HEK293 (cell line): ENCODE measurements at regions not wholly inside any gene's neighbourhood (a gene's known extent, or its start where the extent isn't known, plus 50 kb on each side); places are given as distances from the start of the nearest gene placed in this dataset.

Source experiments
- BCL11A ChIP-seq: fragments of 450-650 bp; formaldehyde crosslinking; IDR thresholded peaks from 2 replicates; pipeline ENCODE4 v1.5.1; 2016; ENCODE audit warnings: low read depth, missing biosample characterization, missing genetic modification characterization
- GLIS2 ChIP-seq: fragments of 450-650 bp; formaldehyde crosslinking; IDR thresholded peaks from 2 replicates; pipeline ENCODE4 v1.5.1; 2016; ENCODE audit warnings: missing biosample characterization, missing genetic modification characterization
- MYNN ChIP-seq: fragments of 450-650 bp; formaldehyde crosslinking; IDR thresholded peaks from 2 replicates; pipeline ENCODE4 v1.5.1; 2016; ENCODE audit warnings: missing biosample characterization, missing genetic modification characterization, borderline replicate concordance
- RBAK ChIP-seq: fragments of 450-650 bp; formaldehyde crosslinking; IDR thresholded peaks from 2 replicates; pipeline ENCODE4 v1.5.1; 2016; ENCODE audit warnings: missing biosample characterization, missing genetic modification characterization
- SALL2 ChIP-seq: fragments of 450-650 bp; formaldehyde crosslinking; IDR thresholded peaks from 2 replicates; pipeline ENCODE4 v1.5.0; 2017; ENCODE audit warnings: missing biosample characterization, mild to moderate bottlenecking, missing genetic modification characterization, borderline replicate concordance
- SP3 ChIP-seq: fragments of 450-650 bp; formaldehyde crosslinking; IDR thresholded peaks from 2 replicates; pipeline ENCODE4 v1.5.1; 2016; ENCODE audit warnings: missing biosample characterization, missing genetic modification characterization
- ZNF133 ChIP-seq: fragments of 450-650 bp; formaldehyde crosslinking; IDR thresholded peaks from 2 replicates; pipeline ENCODE4 v1.5.1; 2016; ENCODE audit warnings: missing biosample characterization, missing genetic modification characterization
- ZNF138 ChIP-seq: fragments of 450-650 bp; formaldehyde crosslinking; IDR thresholded peaks from 2 replicates; pipeline ENCODE4 v1.5.1; 2016; ENCODE audit warnings: missing biosample characterization, missing genetic modification characterization, borderline replicate concordance
- ZNF174 ChIP-seq: fragments of 450-650 bp; formaldehyde crosslinking; IDR thresholded peaks from 2 replicates; pipeline ENCODE4 v1.5.0; 2017; ENCODE audit warnings: missing biosample characterization, mild to moderate bottlenecking, missing genetic modification characterization
- ZNF221 ChIP-seq: fragments of 450-650 bp; formaldehyde crosslinking; IDR thresholded peaks from 2 replicates; pipeline ENCODE4 v1.5.1; 2017; ENCODE audit warnings: missing biosample characterization, missing genetic modification characterization, borderline replicate concordance
- ZNF292 ChIP-seq: fragments of 450-650 bp; formaldehyde crosslinking; IDR thresholded peaks from 2 replicates; pipeline ENCODE4 v1.5.1; 2016; ENCODE audit warnings: low read depth, missing biosample characterization, missing genetic modification characterization, borderline replicate concordance
- ZNF324 ChIP-seq: fragments of 450-650 bp; formaldehyde crosslinking; IDR thresholded peaks from 2 replicates; pipeline ENCODE4 v1.5.1; 2016; ENCODE audit warnings: missing biosample characterization, missing genetic modification characterization
- ZNF354C ChIP-seq: fragments of 450-650 bp; formaldehyde crosslinking; IDR thresholded peaks from 2 replicates; pipeline ENCODE4 v1.5.1; 2016; ENCODE audit warnings: missing biosample characterization, missing genetic modification characterization, low read depth, borderline replicate concordance
- ZNF423 ChIP-seq: fragments of 450-650 bp; formaldehyde crosslinking; IDR thresholded peaks from 2 replicates; pipeline ENCODE4 v1.5.1; 2016; ENCODE audit warnings: missing biosample characterization, missing genetic modification characterization
- ZNF529 ChIP-seq: fragments of 450-650 bp; formaldehyde crosslinking; IDR thresholded peaks from 2 replicates; pipeline ENCODE4 v1.5.1; 2017; ENCODE audit warnings: missing genetic modification characterization, missing biosample characterization; ENCODE audit not compliant: insufficient replicate concordance
- ZNF623 ChIP-seq: fragments of 450-650 bp; formaldehyde crosslinking; IDR thresholded peaks from 2 replicates; pipeline ENCODE4 v1.5.1; 2016; ENCODE audit warnings: missing biosample characterization, missing genetic modification characterization
- ZNF664 ChIP-seq: fragments of 450-650 bp; formaldehyde crosslinking; IDR thresholded peaks from 2 replicates; pipeline ENCODE4 v1.5.1; 2016; ENCODE audit warnings: missing biosample characterization, missing genetic modification characterization
- ZNF670 ChIP-seq: fragments of 450-650 bp; formaldehyde crosslinking; IDR thresholded peaks from 2 replicates; pipeline ENCODE4 v1.5.1; 2016; ENCODE audit warnings: missing biosample characterization, missing genetic modification characterization, low read depth
- ZNF76 ChIP-seq: fragments of 450-650 bp; formaldehyde crosslinking; IDR thresholded peaks from 2 replicates; pipeline ENCODE4; 2016; ENCODE audit warnings: low read depth, missing biosample characterization, missing genetic modification characterization, borderline replicate concordance
- ZNF837 ChIP-seq: fragments of 450-650 bp; formaldehyde crosslinking; IDR thresholded peaks from 2 replicates; pipeline ENCODE4 v1.5.1; 2016; ENCODE audit warnings: missing biosample characterization, missing genetic modification characterization
- TF ChIP-seq, protein P1 (sequence below): fragments of 450-650 bp; formaldehyde crosslinking; IDR thresholded peaks from 2 replicates; pipeline ENCODE4 v1.5.1; 2016; ENCODE audit warnings: missing biosample characterization, missing genetic modification characterization
- TF ChIP-seq, protein P2 (sequence below): fragments of 450-650 bp; formaldehyde crosslinking; IDR thresholded peaks from 2 replicates; pipeline ENCODE4 v1.5.1; 2016; ENCODE audit warnings: missing biosample characterization, missing genetic modification characterization
- TF ChIP-seq, protein P3 (sequence below): fragments of 450-650 bp; formaldehyde crosslinking; IDR thresholded peaks from 2 replicates; pipeline ENCODE4 v1.5.1; 2016; ENCODE audit warnings: missing biosample characterization, missing genetic modification characterization, borderline replicate concordance
- TF ChIP-seq, protein P4 (sequence below): fragments of 450-650 bp; formaldehyde crosslinking; IDR thresholded peaks from 2 replicates; pipeline ENCODE4 v1.5.1; 2017; ENCODE audit warnings: missing biosample characterization, missing genetic modification characterization
- TF ChIP-seq, protein P5 (sequence below): fragments of 450-650 bp; formaldehyde crosslinking; IDR thresholded peaks from 2 replicates; pipeline ENCODE4 v1.5.1; 2016; ENCODE audit warnings: missing biosample characterization, missing genetic modification characterization
- TF ChIP-seq, protein P6 (sequence below): fragments of 450-650 bp; formaldehyde crosslinking; IDR thresholded peaks from 2 replicates; pipeline ENCODE4 v1.5.1; 2016; ENCODE audit warnings: missing biosample characterization, missing genetic modification characterization
- TF ChIP-seq, protein P7 (sequence below): fragments of 450-650 bp; formaldehyde crosslinking; IDR thresholded peaks from 2 replicates; pipeline ENCODE4 v1.5.1; 2016; ENCODE audit warnings: missing biosample characterization, missing genetic modification characterization

DNA sequence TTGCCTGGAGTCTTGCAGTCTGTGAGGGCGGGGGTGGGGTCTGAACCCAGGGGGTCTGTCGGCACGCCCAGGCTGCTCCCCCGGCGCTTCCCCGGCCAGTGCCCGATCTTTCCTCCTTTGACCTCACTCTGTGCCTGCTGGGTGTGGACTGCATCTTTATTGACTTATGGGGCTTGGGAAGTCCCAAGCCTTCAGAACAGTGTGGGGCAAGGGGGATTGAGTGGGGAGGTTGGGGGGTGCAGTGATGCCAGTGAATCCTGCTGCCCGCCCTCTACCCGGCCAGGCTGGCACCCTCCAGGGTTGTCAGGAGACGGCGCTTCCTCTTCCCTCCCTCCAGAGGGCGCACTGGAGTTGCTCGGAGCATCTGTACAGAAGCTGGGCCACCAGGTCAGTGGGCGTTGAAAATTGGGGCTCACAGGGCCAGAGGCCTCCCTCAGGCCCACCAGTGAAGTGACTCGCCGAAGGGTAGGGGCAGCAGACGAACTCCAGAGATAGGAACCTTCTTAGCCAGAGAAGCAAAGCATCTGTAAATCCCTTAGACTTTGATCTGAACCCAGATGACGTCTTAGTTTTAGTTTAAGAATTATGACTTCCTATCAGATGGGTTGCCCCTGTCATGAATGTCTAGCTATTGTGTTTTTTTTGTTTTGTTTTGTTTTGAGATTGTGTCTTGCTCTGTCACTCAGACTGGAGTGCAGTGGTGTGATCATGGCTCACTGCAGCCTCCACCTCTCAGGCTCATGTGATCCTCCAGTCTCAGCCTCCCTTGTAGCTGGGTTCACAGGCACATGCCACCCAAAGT, 184.8 kb upstream of the CIBAR2 start (continued):
- TF ChIP-seq, protein P1, sequence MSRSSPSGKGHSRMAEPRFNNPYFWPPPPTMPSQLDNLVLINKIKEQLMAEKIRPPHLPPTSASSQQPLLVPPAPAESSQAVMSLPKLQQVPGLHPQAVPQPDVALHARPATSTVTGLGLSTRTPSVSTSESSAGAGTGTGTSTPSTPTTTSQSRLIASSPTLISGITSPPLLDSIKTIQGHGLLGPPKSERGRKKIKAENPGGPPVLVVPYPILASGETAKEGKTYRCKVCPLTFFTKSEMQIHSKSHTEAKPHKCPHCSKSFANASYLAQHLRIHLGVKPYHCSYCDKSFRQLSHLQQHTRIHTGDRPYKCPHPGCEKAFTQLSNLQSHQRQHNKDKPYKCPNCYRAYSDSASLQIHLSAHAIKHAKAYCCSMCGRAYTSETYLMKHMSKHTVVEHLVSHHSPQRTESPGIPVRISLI (tag by site-specific recombination) = no peak
- TF ChIP-seq ZNF423 (tag by site-specific recombination) (no peak), SP3 (tag by site-specific recombination) (no peak), ZNF292 (tag by site-specific recombination) (no peak), ZNF76 (tag by site-specific recombination) (no peak), MYNN (no peak), ZNF623 (tag by site-specific recombination) (no peak), RBAK (tag by site-specific recombination) (no peak), ZNF174 (tag by site-specific recombination) (no peak), ZNF670 (no peak), ZNF837 (tag by site-specific recombination) (no peak), GLIS2 (tag by site-specific recombination) (0 out of 2 replicates have a peak, but pooled peaks have one; percentile 16), SALL2 (tag by site-specific recombination) (no peak), ZNF354C (tag by site-specific recombination) (no peak), BCL11A (tag by site-specific recombination) (no peak), ZNF324 (tag by site-specific recombination) (no peak), ZNF133 (no peak), ZNF221 (tag by site-specific recombination) (no peak), ZNF529 (tag by site-specific recombination) (no peak), ZNF664 (tag by site-specific recombination) (no peak), ZNF138 (tag by site-specific recombination) (no peak)
- TF ChIP-seq, protein P2, sequence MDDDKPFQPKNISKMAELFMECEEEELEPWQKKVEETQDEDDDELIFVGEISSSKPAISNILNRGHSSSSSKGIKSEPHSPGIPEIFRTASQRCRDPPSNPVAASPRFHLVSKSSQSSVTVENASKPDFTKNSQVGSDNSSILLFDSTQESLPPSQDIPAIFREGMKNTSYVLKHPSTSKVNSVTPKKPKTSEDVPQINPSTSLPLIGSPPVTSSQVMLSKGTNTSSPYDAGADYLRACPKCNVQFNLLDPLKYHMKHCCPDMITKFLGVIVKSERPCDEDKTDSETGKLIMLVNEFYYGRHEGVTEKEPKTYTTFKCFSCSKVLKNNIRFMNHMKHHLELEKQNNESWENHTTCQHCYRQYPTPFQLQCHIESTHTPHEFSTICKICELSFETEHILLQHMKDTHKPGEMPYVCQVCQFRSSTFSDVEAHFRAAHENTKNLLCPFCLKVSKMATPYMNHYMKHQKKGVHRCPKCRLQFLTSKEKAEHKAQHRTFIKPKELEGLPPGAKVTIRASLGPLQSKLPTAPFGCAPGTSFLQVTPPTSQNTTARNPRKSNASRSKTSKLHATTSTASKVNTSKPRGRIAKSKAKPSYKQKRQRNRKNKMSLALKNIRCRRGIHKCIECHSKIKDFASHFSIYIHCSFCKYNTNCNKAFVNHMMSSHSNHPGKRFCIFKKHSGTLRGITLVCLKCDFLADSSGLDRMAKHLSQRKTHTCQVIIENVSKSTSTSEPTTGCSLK (tag by site-specific recombination) = no peak
- TF ChIP-seq, protein P3, sequence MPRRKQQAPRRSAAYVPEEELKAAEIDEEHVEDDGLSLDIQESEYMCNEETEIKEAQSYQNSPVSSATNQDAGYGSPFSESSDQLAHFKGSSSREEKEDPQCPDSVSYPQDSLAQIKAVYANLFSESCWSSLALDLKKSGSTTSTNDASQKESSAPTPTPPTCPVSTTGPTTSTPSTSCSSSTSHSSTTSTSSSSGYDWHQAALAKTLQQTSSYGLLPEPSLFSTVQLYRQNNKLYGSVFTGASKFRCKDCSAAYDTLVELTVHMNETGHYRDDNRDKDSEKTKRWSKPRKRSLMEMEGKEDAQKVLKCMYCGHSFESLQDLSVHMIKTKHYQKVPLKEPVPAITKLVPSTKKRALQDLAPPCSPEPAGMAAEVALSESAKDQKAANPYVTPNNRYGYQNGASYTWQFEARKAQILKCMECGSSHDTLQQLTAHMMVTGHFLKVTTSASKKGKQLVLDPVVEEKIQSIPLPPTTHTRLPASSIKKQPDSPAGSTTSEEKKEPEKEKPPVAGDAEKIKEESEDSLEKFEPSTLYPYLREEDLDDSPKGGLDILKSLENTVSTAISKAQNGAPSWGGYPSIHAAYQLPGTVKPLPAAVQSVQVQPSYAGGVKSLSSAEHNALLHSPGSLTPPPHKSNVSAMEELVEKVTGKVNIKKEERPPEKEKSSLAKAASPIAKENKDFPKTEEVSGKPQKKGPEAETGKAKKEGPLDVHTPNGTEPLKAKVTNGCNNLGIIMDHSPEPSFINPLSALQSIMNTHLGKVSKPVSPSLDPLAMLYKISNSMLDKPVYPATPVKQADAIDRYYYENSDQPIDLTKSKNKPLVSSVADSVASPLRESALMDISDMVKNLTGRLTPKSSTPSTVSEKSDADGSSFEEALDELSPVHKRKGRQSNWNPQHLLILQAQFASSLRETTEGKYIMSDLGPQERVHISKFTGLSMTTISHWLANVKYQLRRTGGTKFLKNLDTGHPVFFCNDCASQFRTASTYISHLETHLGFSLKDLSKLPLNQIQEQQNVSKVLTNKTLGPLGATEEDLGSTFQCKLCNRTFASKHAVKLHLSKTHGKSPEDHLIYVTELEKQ (tag by site-specific recombination) = no peak
- TF ChIP-seq, protein P4, sequence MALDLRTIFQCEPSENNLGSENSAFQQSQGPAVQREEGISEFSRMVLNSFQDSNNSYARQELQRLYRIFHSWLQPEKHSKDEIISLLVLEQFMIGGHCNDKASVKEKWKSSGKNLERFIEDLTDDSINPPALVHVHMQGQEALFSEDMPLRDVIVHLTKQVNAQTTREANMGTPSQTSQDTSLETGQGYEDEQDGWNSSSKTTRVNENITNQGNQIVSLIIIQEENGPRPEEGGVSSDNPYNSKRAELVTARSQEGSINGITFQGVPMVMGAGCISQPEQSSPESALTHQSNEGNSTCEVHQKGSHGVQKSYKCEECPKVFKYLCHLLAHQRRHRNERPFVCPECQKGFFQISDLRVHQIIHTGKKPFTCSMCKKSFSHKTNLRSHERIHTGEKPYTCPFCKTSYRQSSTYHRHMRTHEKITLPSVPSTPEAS (tag by site-specific recombination) = no peak
- TF ChIP-seq, protein P5, sequence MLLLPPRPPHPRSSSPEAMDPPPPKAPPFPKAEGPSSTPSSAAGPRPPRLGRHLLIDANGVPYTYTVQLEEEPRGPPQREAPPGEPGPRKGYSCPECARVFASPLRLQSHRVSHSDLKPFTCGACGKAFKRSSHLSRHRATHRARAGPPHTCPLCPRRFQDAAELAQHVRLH (tag by site-specific recombination) = peak; percentile 63
- TF ChIP-seq, protein P6, sequence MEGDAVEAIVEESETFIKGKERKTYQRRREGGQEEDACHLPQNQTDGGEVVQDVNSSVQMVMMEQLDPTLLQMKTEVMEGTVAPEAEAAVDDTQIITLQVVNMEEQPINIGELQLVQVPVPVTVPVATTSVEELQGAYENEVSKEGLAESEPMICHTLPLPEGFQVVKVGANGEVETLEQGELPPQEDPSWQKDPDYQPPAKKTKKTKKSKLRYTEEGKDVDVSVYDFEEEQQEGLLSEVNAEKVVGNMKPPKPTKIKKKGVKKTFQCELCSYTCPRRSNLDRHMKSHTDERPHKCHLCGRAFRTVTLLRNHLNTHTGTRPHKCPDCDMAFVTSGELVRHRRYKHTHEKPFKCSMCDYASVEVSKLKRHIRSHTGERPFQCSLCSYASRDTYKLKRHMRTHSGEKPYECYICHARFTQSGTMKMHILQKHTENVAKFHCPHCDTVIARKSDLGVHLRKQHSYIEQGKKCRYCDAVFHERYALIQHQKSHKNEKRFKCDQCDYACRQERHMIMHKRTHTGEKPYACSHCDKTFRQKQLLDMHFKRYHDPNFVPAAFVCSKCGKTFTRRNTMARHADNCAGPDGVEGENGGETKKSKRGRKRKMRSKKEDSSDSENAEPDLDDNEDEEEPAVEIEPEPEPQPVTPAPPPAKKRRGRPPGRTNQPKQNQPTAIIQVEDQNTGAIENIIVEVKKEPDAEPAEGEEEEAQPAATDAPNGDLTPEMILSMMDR (tag by site-specific recombination) = peak; percentile 44; the same call in 1 of the 2 replicates
- TF ChIP-seq, protein P7, sequence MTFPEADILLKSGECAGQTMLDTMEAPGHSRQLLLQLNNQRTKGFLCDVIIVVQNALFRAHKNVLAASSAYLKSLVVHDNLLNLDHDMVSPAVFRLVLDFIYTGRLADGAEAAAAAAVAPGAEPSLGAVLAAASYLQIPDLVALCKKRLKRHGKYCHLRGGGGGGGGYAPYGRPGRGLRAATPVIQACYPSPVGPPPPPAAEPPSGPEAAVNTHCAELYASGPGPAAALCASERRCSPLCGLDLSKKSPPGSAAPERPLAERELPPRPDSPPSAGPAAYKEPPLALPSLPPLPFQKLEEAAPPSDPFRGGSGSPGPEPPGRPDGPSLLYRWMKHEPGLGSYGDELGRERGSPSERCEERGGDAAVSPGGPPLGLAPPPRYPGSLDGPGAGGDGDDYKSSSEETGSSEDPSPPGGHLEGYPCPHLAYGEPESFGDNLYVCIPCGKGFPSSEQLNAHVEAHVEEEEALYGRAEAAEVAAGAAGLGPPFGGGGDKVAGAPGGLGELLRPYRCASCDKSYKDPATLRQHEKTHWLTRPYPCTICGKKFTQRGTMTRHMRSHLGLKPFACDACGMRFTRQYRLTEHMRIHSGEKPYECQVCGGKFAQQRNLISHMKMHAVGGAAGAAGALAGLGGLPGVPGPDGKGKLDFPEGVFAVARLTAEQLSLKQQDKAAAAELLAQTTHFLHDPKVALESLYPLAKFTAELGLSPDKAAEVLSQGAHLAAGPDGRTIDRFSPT (tag by site-specific recombination) = peak; percentile 59; the same call in 1 of the 2 replicates
